ENCODE measurements at regions not wholly inside any gene's neighbourhood (a gene's known extent, or its start where the extent isn't known, plus 50 kb on each side); places are given as distances from the start of the nearest gene placed in this dataset.

GRCh38 chr2:113376253-113376912 is 61.1 kb upstream of the ZNG1B start:
- TF ChIP-seq, protein P1, sequence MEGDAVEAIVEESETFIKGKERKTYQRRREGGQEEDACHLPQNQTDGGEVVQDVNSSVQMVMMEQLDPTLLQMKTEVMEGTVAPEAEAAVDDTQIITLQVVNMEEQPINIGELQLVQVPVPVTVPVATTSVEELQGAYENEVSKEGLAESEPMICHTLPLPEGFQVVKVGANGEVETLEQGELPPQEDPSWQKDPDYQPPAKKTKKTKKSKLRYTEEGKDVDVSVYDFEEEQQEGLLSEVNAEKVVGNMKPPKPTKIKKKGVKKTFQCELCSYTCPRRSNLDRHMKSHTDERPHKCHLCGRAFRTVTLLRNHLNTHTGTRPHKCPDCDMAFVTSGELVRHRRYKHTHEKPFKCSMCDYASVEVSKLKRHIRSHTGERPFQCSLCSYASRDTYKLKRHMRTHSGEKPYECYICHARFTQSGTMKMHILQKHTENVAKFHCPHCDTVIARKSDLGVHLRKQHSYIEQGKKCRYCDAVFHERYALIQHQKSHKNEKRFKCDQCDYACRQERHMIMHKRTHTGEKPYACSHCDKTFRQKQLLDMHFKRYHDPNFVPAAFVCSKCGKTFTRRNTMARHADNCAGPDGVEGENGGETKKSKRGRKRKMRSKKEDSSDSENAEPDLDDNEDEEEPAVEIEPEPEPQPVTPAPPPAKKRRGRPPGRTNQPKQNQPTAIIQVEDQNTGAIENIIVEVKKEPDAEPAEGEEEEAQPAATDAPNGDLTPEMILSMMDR (IDR thresholded peaks at IDR 0.05), result no peak
- no peak for TF ChIP-seq POLR2A (IDR thresholded peaks at IDR 0.05)
